ENCODE measurements at regions not wholly inside any gene's neighbourhood (a gene's known extent, or its start where the extent isn't known, plus 50 kb on each side); places are given as distances from the start of the nearest gene placed in this dataset.

- no peak for TF ChIP-seq FOXA2 (IDR thresholded peaks at IDR 0.05)
- no peak for TF ChIP-seq CTCF (IDR thresholded peaks at IDR 0.05; ENCODE audit: low read depth, low read length, missing input control)
- no peak for TF ChIP-seq RAD21 (IDR thresholded peaks at IDR 0.05)
- no peak for TF ChIP-seq ATF3 (IDR thresholded peaks at IDR 0.05)
- no peak for TF ChIP-seq MAX (IDR thresholded peaks at IDR 0.05)
- no peak for TF ChIP-seq EGR1 (IDR thresholded peaks at IDR 0.05; ENCODE audit: low read depth in 2 of 2)
- TF ChIP-seq TAF1 (conservative IDR thresholded peaks at IDR 0.05): no peak
- TF ChIP-seq JUND (IDR thresholded peaks at IDR 0.05): no peak
Observed at GRCh38 chr18:24995755-24996154, 356.2 kb downstream of the ZNF521 start.

Measured in liver (tissue), 3 donors.